Skeletal muscle cell (primary cell): ENCODE measurements at regions not wholly inside any gene's neighbourhood (a gene's known extent, or its start where the extent isn't known, plus 50 kb on each side); places are given as distances from the start of the nearest gene placed in this dataset.
A peak's percentile ranks its signal among the peaks of the same experiment; 100 is the strongest.

ENCODE experiments used
- DNase-seq: peaks from one replicate; pipeline ENCODE4 v3.0.0-alpha.2; 2010; ENCODE audit warnings: low read depth
- H3K4me3 ChIP-seq: 2 replicates; pipeline ENCODE4 v1.5.1; 2011; ENCODE audit warnings: low read depth, mild to moderate bottlenecking, control low read depth, low read length, moderate library complexity

- DNase-seq: no peak
- H3K4me3 ChIP-seq: no peak overlapping the region
These were observed 211.8 kb downstream of the GLUD2 start for GRCh38 chrX:121259170-121259569.

- H3K4me3 ChIP-seq: no peak overlapping the region
- peak; percentile 49 for DNase-seq
These were observed 213.3 kb downstream of the GLUD2 start for GRCh38 chrX:121260596-121261240.

- H3K4me3 ChIP-seq: no peak overlapping the region
- no peak for DNase-seq
These were observed 236.5 kb downstream of the GLUD2 start for GRCh38 chrX:121283921-121284320.

- no peak overlapping the region for H3K4me3 ChIP-seq
- DNase-seq: no peak
These were observed 251.1 kb downstream of the GLUD2 start for GRCh38 chrX:121298499-121298898.

GRCh38 chrX:121301356-121301755 is 253.9 kb downstream of the GLUD2 start:
- no peak overlapping the region for H3K4me3 ChIP-seq

GRCh38 chrX:121301822-121302221 is 254.4 kb downstream of the GLUD2 start:
- no peak overlapping the region for H3K4me3 ChIP-seq
- DNase-seq: no peak

More at GRCh38 chrX:121301356-121301755, 253.9 kb downstream of the GLUD2 start:
- DNase-seq: no peak

GRCh38 chrX:121307449-121307848 is 260.0 kb downstream of the GLUD2 start:
- DNase-seq: peak; percentile 5
- no peak overlapping the region for H3K4me3 ChIP-seq

- H3K4me3 ChIP-seq: no peak overlapping the region
- DNase-seq: peak; percentile 74
These were observed 260.9 kb downstream of the GLUD2 start for GRCh38 chrX:121308276-121308805.

GRCh38 chrX:121310820-121311219 is 263.4 kb downstream of the GLUD2 start:
- no peak for DNase-seq
- H3K4me3 ChIP-seq: no peak overlapping the region

GRCh38 chrX:121320441-121320840 is 273.0 kb downstream of the GLUD2 start:
- no peak overlapping the region for H3K4me3 ChIP-seq
- DNase-seq: no peak

- no peak overlapping the region for H3K4me3 ChIP-seq
- DNase-seq: no peak
These were observed 274.7 kb downstream of the GLUD2 start for GRCh38 chrX:121322159-121322558.

GRCh38 chrX:121323337-121323736 is 275.9 kb downstream of the GLUD2 start:
- no peak for DNase-seq
- no peak overlapping the region for H3K4me3 ChIP-seq

- H3K4me3 ChIP-seq: no peak overlapping the region
- DNase-seq: no peak
These were observed 286.5 kb downstream of the GLUD2 start for GRCh38 chrX:121333942-121334341.

- DNase-seq: no peak
- no peak overlapping the region for H3K4me3 ChIP-seq
These were observed 289.5 kb downstream of the GLUD2 start for GRCh38 chrX:121336831-121337421.

GRCh38 chrX:121337816-121338215 is 290.4 kb downstream of the GLUD2 start:
- DNase-seq: no peak
- H3K4me3 ChIP-seq: no peak overlapping the region

GRCh38 chrX:121349263-121349662 is 301.9 kb downstream of the GLUD2 start:
- H3K4me3 ChIP-seq: no peak overlapping the region
- DNase-seq: no peak

GRCh38 chrX:121356139-121356849 is 308.9 kb downstream of the GLUD2 start:
- H3K4me3 ChIP-seq: no peak overlapping the region
- no peak for DNase-seq

- no peak for DNase-seq
- no peak overlapping the region for H3K4me3 ChIP-seq
These were observed 309.4 kb downstream of the GLUD2 start for GRCh38 chrX:121356850-121357171.

- DNase-seq: no peak
- H3K4me3 ChIP-seq: no peak overlapping the region
These were observed 312.9 kb downstream of the GLUD2 start for GRCh38 chrX:121360280-121360679.

- DNase-seq: no peak
- no peak overlapping the region for H3K4me3 ChIP-seq
These were observed 318.3 kb downstream of the GLUD2 start for GRCh38 chrX:121365572-121366161.
